ENCODE measurements at regions not wholly inside any gene's neighbourhood (a gene's known extent, or its start where the extent isn't known, plus 50 kb on each side); places are given as distances from the start of the nearest gene placed in this dataset.

DNA sequence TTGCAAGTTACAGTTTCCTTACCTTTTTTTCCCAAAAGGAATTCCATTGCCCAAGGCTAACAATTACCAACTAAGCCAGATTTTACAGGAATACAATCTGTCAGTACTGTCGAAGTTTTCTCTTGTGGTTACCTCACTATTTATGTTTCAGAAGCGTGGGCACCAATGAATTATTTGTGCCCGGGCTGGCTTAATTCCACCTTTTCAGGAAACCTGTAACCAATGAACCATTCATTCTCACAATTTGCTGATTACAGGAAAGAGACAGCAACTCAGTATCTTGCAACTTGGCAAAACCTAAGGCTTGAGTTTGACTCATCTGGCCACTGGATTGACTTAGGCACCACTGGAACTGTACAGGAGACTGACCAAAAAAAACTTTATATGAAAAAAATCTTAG, 485.6 kb downstream of the INHBA start:
- no peak for DNase-seq (ENCODE audit: low read depth)

GRCh38 chr7:41207141-41207540, 495.7 kb downstream of the INHBA start:
- H3K4me3 ChIP-seq (ENCODE audit: control insufficient read depth, low read depth, low read length): no peak overlapping the region
- no peak for DNase-seq (ENCODE audit: low read depth)
- TF ChIP-seq CTCF (IDR thresholded peaks at IDR 0.05; ENCODE audit: control insufficient read depth, insufficient read depth, low read depth, low read length, missing control alignments): no peak

More for the DNA sequence above, 485.6 kb downstream of the INHBA start:
- no peak overlapping the region for H3K4me3 ChIP-seq (ENCODE audit: control insufficient read depth, low read depth, low read length)
- TF ChIP-seq CTCF (IDR thresholded peaks at IDR 0.05; ENCODE audit: control insufficient read depth, insufficient read depth, low read depth, low read length, missing control alignments): no peak

- no peak for DNase-seq (ENCODE audit: low read depth)
- no peak overlapping the region for H3K4me3 ChIP-seq (ENCODE audit: control insufficient read depth, low read depth, low read length)
- TF ChIP-seq CTCF (IDR thresholded peaks at IDR 0.05; ENCODE audit: control insufficient read depth, insufficient read depth, low read depth, low read length, missing control alignments): no peak
These were observed 496.6 kb downstream of the INHBA start for GRCh38 chr7:41206267-41206666.

- no peak for DNase-seq (ENCODE audit: low read depth)
- TF ChIP-seq CTCF (IDR thresholded peaks at IDR 0.05; ENCODE audit: control insufficient read depth, insufficient read depth, low read depth, low read length, missing control alignments): no peak
- H3K4me3 ChIP-seq (ENCODE audit: control insufficient read depth, low read depth, low read length): no peak overlapping the region
These were observed 497.3 kb downstream of the INHBA start for GRCh38 chr7:41205600-41205999.

- H3K4me3 ChIP-seq (ENCODE audit: control insufficient read depth, low read depth, low read length): no peak overlapping the region
- no peak for DNase-seq (ENCODE audit: low read depth)
- no peak for TF ChIP-seq CTCF (IDR thresholded peaks at IDR 0.05; ENCODE audit: control insufficient read depth, insufficient read depth, low read depth, low read length, missing control alignments)
These were observed 499.3 kb downstream of the INHBA start for GRCh38 chr7:41203542-41203941.

DNA sequence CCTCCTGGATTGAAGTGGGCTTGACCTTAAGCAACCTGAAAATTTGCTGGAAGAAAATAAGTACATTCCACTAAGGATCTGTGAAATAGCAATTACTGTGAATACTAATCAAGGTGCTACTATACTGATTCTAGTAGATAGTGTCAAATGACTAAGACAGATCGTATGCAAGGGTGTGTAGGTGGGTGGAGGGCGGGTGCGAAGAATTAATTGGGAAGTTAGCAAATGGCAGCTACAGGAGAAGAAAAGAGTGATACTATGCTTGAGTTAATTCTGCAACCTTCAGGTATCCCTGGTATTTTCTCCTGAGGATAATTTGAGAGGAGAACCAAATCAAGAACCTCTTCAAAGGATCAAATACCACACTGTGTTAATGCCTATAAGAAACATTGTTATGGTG, 501.9 kb downstream of the INHBA start:
- no peak for TF ChIP-seq CTCF (IDR thresholded peaks at IDR 0.05; ENCODE audit: control insufficient read depth, insufficient read depth, low read depth, low read length, missing control alignments)

GRCh38 chr7:41199136-41199535, 503.8 kb downstream of the INHBA start:
- no peak overlapping the region for H3K4me3 ChIP-seq (ENCODE audit: control insufficient read depth, low read depth, low read length)
- TF ChIP-seq CTCF (IDR thresholded peaks at IDR 0.05; ENCODE audit: control insufficient read depth, insufficient read depth, low read depth, low read length, missing control alignments): no peak
- DNase-seq (ENCODE audit: low read depth): no peak

More for the DNA sequence above, 501.9 kb downstream of the INHBA start:
- H3K4me3 ChIP-seq (ENCODE audit: control insufficient read depth, low read depth, low read length): no peak overlapping the region
- DNase-seq (ENCODE audit: low read depth): no peak

Data from AG09309 (cell line).